Lung (tissue), 11 donors: ENCODE measurements at regions not wholly inside any gene's neighbourhood (a gene's known extent, or its start where the extent isn't known, plus 50 kb on each side); places are given as distances from the start of the nearest gene placed in this dataset.

Source experiments
- ATAC-seq: fragments of 200-7000 bp; cut with Tn5 transposase; one replicate; pipeline ENCODE4 v1.9.1; 2020; ENCODE audit warnings: moderate number of reproducible peaks; ENCODE audit not compliant: insufficient read depth, low FRiP score
- DNase-seq, 3 donors: peaks; one replicate each; pipeline ENCODE4 v3.0.0-alpha.2; 2013 to 2017
- H3K27ac ChIP-seq, 2 donors: one replicate each; pipeline ENCODE4 v1.5.1; 2013; ENCODE audit warnings: mild to moderate bottlenecking in 2 of 2, moderate library complexity in 2 of 2, control low read depth in 1 of 2, inconsistent platforms in 1 of 2, low read depth in 1 of 2, low read length in 1 of 2
- H3K27me3 ChIP-seq, 3 donors: one replicate each; pipeline ENCODE4 v1.5.1; 2013; ENCODE audit warnings: low read length in 2 of 3; ENCODE audit not compliant: control insufficient read depth in 3 of 3, insufficient read depth in 3 of 3
- H3K36me3 ChIP-seq, 4 donors: one replicate each; pipeline ENCODE4 v1.5.1; 2013; ENCODE audit warnings: low read length in 4 of 4, mild to moderate bottlenecking in 1 of 4, moderate library complexity in 1 of 4; ENCODE audit not compliant: control insufficient read depth in 4 of 4, insufficient read depth in 4 of 4
- H3K4me1 ChIP-seq, 5 donors: one replicate each; pipeline ENCODE4 v1.5.1; 2013; ENCODE audit warnings: low read length in 5 of 5, mild to moderate bottlenecking in 2 of 5, moderate library complexity in 1 of 5; ENCODE audit not compliant: control insufficient read depth in 5 of 5, insufficient read depth in 5 of 5
- H3K4me3 ChIP-seq: one replicate; pipeline ENCODE4 v1.5.1; 2013; ENCODE audit warnings: mild to moderate bottlenecking, control low read depth, moderate library complexity
- H3K9ac ChIP-seq, 2 donors: one replicate each; pipeline ENCODE4 v1.5.1; 2013; ENCODE audit warnings: low read length in 2 of 2, control low read depth in 1 of 2; ENCODE audit not compliant: insufficient read depth in 1 of 2
- H3K9me3 ChIP-seq, 4 donors: one replicate each; pipeline ENCODE4 v1.5.1; 2013; ENCODE audit warnings: low read length in 3 of 4, mild to moderate bottlenecking in 1 of 4, moderate library complexity in 1 of 4; ENCODE audit not compliant: control insufficient read depth in 4 of 4, insufficient read depth in 3 of 4
- WGBS, 2 donors: extraction: QIAGEN DNeasy Blood & Tissue Kit; methylation state at CpG; one replicate each; pipeline ENCODE4 v1.1.7; 2013; 5-methylcytosine and 5-hydroxymethylcytosine counted together
- TF ChIP-seq, protein P1 (sequence below): IDR thresholded peaks from 2 replicates; pipeline ENCODE4 v1.5.1; 2012; ENCODE audit warnings: mild to moderate bottlenecking; ENCODE audit errors: control extremely low read depth, extremely low read depth
- donor health status: control.
- donor health status: control.
- donor health status: Bipolar disorder and iron deficiency.
- donor health status: healthy.
- donor health status: DM: yes; HTN: yes; CAD: no.

DNA sequence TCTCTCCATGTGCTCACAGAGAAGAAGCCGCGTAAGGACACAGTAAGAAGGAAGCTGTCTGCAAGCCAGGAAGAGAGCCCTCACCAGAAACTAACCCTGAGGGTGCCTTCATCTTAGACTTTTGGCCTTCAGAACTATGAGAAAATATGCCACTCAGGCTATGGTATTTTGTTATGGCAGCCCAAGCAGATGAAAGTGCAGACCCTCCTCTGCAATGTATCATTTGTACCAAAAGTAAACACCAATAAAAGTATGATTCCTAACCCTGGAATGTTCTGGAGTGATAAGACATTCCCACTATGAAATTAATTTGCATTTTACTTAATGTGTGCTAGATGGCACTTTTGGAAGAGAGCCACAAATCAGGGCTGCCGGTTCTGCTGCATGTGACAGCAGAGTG is 594.3 kb downstream of the UTRN start:
- ATAC-seq (no peak), DNase-seq (no peak)
- no peaks in the 10 kb centered on the region for H3K9me3 ChIP-seq
- no peak overlapping the region for H3K9ac ChIP-seq
- no peaks in the 10 kb centered on the region for H3K4me1 ChIP-seq
- H3K27ac ChIP-seq: no peak overlapping the region
- H3K36me3 ChIP-seq: no peaks in the 10 kb centered on the region
- H3K4me3 ChIP-seq: no peak overlapping the region
- 81 to 86% methylated on average over 3 of the region's 3 CpGs for WGBS, 2 donors
- TF ChIP-seq, protein P1, sequence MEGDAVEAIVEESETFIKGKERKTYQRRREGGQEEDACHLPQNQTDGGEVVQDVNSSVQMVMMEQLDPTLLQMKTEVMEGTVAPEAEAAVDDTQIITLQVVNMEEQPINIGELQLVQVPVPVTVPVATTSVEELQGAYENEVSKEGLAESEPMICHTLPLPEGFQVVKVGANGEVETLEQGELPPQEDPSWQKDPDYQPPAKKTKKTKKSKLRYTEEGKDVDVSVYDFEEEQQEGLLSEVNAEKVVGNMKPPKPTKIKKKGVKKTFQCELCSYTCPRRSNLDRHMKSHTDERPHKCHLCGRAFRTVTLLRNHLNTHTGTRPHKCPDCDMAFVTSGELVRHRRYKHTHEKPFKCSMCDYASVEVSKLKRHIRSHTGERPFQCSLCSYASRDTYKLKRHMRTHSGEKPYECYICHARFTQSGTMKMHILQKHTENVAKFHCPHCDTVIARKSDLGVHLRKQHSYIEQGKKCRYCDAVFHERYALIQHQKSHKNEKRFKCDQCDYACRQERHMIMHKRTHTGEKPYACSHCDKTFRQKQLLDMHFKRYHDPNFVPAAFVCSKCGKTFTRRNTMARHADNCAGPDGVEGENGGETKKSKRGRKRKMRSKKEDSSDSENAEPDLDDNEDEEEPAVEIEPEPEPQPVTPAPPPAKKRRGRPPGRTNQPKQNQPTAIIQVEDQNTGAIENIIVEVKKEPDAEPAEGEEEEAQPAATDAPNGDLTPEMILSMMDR: no peak
- no peaks in the 10 kb centered on the region for H3K27me3 ChIP-seq

DNA sequence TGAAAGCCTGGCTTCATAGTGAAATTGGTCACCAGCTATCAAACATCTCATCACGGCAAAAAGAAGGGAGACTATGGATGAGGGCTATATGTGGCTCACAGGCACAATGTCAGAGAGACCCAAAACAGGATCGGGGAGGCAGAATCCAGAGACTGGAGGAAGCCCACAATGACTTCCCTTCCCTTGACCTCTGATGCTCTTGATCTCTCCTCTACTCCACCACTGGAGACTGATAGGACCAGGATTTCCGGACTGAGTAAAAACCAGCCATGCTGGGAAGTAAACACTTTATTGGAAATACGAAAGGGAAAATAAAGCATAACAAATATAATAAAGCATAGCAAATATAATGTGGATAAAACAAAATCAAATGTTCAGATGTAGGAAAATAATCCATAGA is 597.3 kb downstream of the UTRN start:
- no peaks in the 10 kb centered on the region for H3K9me3 ChIP-seq
- H3K4me1 ChIP-seq: no peaks in the 10 kb centered on the region
- TF ChIP-seq, protein P1: no peak
- no peaks in the 10 kb centered on the region for H3K27me3 ChIP-seq
- H3K27ac ChIP-seq: no peak overlapping the region
- H3K36me3 ChIP-seq: no peaks in the 10 kb centered on the region
- no peak overlapping the region for H3K4me3 ChIP-seq
- WGBS, 2 donors: 80 to 81% methylated on average over 4 of the region's 4 CpGs
- ATAC-seq (no peak), DNase-seq (no peak)
- no peak overlapping the region for H3K9ac ChIP-seq

DNA sequence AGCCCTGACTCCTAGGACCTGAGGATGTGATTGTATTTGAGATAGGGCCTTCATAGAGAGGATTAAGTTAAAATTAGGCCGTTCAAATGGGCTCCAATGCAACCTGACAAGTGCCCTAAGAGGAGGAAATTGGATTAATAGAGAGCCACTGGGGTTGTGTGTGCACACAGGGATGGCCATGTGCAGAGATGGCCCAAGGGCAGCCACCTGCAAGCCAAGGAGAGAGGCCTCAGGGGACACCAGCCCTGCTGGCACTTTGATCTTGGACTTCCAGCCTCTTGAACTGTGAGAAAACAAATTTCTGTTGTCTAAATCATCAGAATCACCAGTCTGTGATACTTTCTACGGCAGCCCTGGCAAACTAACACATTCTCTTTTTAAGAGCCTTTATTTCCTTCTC is 598.8 kb downstream of the UTRN start:
- TF ChIP-seq, protein P1: no peak
- no peaks in the 10 kb centered on the region for H3K9me3 ChIP-seq
- no peak overlapping the region for H3K4me3 ChIP-seq
- ATAC-seq: no peak
- H3K27me3 ChIP-seq: no peaks in the 10 kb centered on the region
- DNase-seq: no peak
- H3K4me1 ChIP-seq: no peaks in the 10 kb centered on the region
- 86 to 90% methylated on average over 2 of the region's 2 CpGs for WGBS, 2 donors
- no peaks in the 10 kb centered on the region for H3K36me3 ChIP-seq
- no peak overlapping the region for H3K9ac ChIP-seq
- no peak overlapping the region for H3K27ac ChIP-seq

DNA sequence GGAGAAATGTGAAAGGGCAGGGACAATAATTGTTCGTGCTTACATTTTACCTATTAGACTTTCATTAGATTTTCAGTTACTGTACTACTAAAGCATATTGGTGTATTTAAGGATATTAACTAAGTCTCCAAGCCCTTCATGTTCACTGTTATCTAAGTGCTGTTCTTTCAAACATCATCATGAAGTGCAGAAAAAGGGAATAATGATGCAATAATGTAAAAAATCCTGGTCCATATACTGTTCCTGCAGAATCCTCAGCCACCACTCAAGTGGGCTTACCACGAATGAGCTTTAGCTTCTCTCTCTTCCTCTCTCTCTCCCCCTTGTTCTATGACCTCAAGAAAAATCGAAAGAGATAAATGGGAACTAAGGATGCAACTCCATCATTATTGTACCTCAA is 600.7 kb downstream of the UTRN start:
- no peak for ATAC-seq
- H3K4me3 ChIP-seq: no peak overlapping the region
- no peaks in the 10 kb centered on the region for H3K4me1 ChIP-seq
- TF ChIP-seq, protein P1: no peak
- no peaks in the 10 kb centered on the region for H3K9me3 ChIP-seq
- no peak overlapping the region for H3K9ac ChIP-seq
- DNase-seq: no peak
- no peak overlapping the region for H3K27ac ChIP-seq
- H3K36me3 ChIP-seq: no peaks in the 10 kb centered on the region
- no peaks in the 10 kb centered on the region for H3K27me3 ChIP-seq
- 79 to 81% methylated on average over 3 of the region's 3 CpGs for WGBS, 2 donors
